HG02840 (cell line): ENCODE measurements at regions not wholly inside any gene's neighbourhood (a gene's known extent, or its start where the extent isn't known, plus 50 kb on each side); places are given as distances from the start of the nearest gene placed in this dataset.
"Not testable (repeated sequence)": the region's sequence is repeated elsewhere in the genome, so short reads cannot be mapped to it uniquely, and the experiment has no call there.

ENCODE experiments used
- ATAC-seq: cut with Tn5 transposase; IDR thresholded peaks from one replicate; pipeline ENCODE4 v1.9.1; 2021; ENCODE audit warnings: mild to moderate bottlenecking, moderate library complexity, moderate number of reproducible peaks; ENCODE audit not compliant: unreplicated experiment, low FRiP score

GRCh38 chr2:87559001-87559400 is 188.9 kb upstream of the PLGLB2 start:
- ATAC-seq: not testable (repeated sequence)

GRCh38 chr2:87559735-87560134 is 188.2 kb upstream of the PLGLB2 start:
- ATAC-seq: not testable (repeated sequence)

GRCh38 chr2:87565116-87565515 is 182.8 kb upstream of the PLGLB2 start:
- not testable (repeated sequence) for ATAC-seq

GRCh38 chr2:87566531-87566930 is 181.4 kb upstream of the PLGLB2 start:
- not testable (repeated sequence) for ATAC-seq

- ATAC-seq: not testable (repeated sequence)
These were observed 180.8 kb upstream of the PLGLB2 start for GRCh38 chr2:87567093-87567492.

GRCh38 chr2:87567912-87568311 is 180.0 kb upstream of the PLGLB2 start:
- ATAC-seq: not testable (repeated sequence)

- ATAC-seq: not testable (repeated sequence)
These were observed 179.2 kb upstream of the PLGLB2 start for GRCh38 chr2:87568554-87569278.

GRCh38 chr2:87569689-87570397 is 178.0 kb upstream of the PLGLB2 start:
- ATAC-seq: not testable (repeated sequence)

- not testable (repeated sequence) for ATAC-seq
These were observed 175.9 kb upstream of the PLGLB2 start for GRCh38 chr2:87571889-87572465.

GRCh38 chr2:87572906-87573305 is 175.0 kb upstream of the PLGLB2 start:
- not testable (repeated sequence) for ATAC-seq

- ATAC-seq: not testable (repeated sequence)
These were observed 174.3 kb upstream of the PLGLB2 start for GRCh38 chr2:87573386-87574192.

- not testable (repeated sequence) for ATAC-seq
These were observed 173.4 kb upstream of the PLGLB2 start for GRCh38 chr2:87574193-87575119.

- not testable (repeated sequence) for ATAC-seq
These were observed 172.7 kb upstream of the PLGLB2 start for GRCh38 chr2:87575138-87575537.

- not testable (repeated sequence) for ATAC-seq
These were observed 170.5 kb upstream of the PLGLB2 start for GRCh38 chr2:87577358-87577757.

GRCh38 chr2:87582152-87582551 is 165.7 kb upstream of the PLGLB2 start:
- not testable (repeated sequence) for ATAC-seq

GRCh38 chr2:87582579-87582978 is 165.3 kb upstream of the PLGLB2 start:
- not testable (repeated sequence) for ATAC-seq

- ATAC-seq: not testable (repeated sequence)
These were observed 164.5 kb upstream of the PLGLB2 start for GRCh38 chr2:87583370-87583769.

GRCh38 chr2:87583803-87584202 is 164.1 kb upstream of the PLGLB2 start:
- not testable (repeated sequence) for ATAC-seq

GRCh38 chr2:87584268-87584906 is 163.5 kb upstream of the PLGLB2 start:
- not testable (repeated sequence) for ATAC-seq
